ENCODE measurements at regions not wholly inside any gene's neighbourhood (a gene's known extent, or its start where the extent isn't known, plus 50 kb on each side); places are given as distances from the start of the nearest gene placed in this dataset.

GRCh38 chr1:38533772-38534472 is 325.6 kb downstream of the RRAGC start:
- Histone ChIP-seq H3K4me1 (no peaks in the 10 kb centered on the region), H3K36me3 (no peaks in the 10 kb centered on the region), H3K27me3 (no peaks in the 10 kb centered on the region), H3K9me3 (no peaks in the 10 kb centered on the region), H3K27ac (no peak overlapping the region), H3K4me3 (no peak overlapping the region)
- TF ChIP-seq POLR2A (IDR thresholded peaks at IDR 0.05) = no peak
- TF ChIP-seq, protein P1, sequence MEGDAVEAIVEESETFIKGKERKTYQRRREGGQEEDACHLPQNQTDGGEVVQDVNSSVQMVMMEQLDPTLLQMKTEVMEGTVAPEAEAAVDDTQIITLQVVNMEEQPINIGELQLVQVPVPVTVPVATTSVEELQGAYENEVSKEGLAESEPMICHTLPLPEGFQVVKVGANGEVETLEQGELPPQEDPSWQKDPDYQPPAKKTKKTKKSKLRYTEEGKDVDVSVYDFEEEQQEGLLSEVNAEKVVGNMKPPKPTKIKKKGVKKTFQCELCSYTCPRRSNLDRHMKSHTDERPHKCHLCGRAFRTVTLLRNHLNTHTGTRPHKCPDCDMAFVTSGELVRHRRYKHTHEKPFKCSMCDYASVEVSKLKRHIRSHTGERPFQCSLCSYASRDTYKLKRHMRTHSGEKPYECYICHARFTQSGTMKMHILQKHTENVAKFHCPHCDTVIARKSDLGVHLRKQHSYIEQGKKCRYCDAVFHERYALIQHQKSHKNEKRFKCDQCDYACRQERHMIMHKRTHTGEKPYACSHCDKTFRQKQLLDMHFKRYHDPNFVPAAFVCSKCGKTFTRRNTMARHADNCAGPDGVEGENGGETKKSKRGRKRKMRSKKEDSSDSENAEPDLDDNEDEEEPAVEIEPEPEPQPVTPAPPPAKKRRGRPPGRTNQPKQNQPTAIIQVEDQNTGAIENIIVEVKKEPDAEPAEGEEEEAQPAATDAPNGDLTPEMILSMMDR (IDR thresholded peaks at IDR 0.05) = no peak
- TF ChIP-seq POLR2AphosphoS5 (IDR thresholded peaks at IDR 0.05; ENCODE audit: insufficient read depth in 1 of 2, low read depth in 1 of 2) = no peak
- no peak for DNase-seq (ENCODE audit: extremely low spot score in 2 of 2)
- intact Hi-C loops (cut with DNase I) = no loop called here

DNA sequence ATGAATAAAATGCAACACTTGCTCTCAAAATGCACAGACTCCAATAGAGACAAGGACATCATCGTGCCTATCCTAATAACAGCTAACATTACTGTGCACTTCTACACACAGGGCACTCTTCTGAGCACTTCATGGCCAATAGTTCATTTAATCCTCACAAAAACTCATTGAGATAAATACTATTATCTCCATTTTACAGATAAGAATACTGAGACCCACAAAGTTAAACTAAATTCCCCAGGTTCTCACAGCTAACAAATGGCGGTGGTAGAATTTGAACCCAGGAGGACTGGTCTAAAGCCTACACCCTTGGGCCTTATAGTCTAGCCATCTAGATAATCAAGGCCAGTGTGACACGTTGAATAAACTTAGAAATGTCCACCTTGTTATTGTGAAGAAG is 328.6 kb downstream of the RRAGC start:
- intact Hi-C loops (cut with DNase I) = no loop called here

GRCh38 chr1:38529946-38530345 is 329.6 kb downstream of the RRAGC start:
- peaks cover 9% of the 10 kb centered on the region for H3K4me1 ChIP-seq
- TF ChIP-seq POLR2AphosphoS5 (IDR thresholded peaks at IDR 0.05; ENCODE audit: insufficient read depth in 1 of 2, low read depth in 1 of 2) (no peak), POLR2A (IDR thresholded peaks at IDR 0.05) (no peak)
- TF ChIP-seq, protein P1 (IDR thresholded peaks at IDR 0.05) = no peak

More for the DNA sequence above, 328.6 kb downstream of the RRAGC start:
- no peak for DNase-seq (ENCODE audit: extremely low spot score in 2 of 2)
- TF ChIP-seq POLR2AphosphoS5 (IDR thresholded peaks at IDR 0.05; ENCODE audit: insufficient read depth in 1 of 2, low read depth in 1 of 2) (no peak), POLR2A (IDR thresholded peaks at IDR 0.05) (no peak)
- TF ChIP-seq, protein P1 (IDR thresholded peaks at IDR 0.05) = no peak
- Histone ChIP-seq H3K4me1 (peaks cover 9% of the 10 kb centered on the region), H3K9me3 (no peaks in the 10 kb centered on the region), H3K27me3 (no peaks in the 10 kb centered on the region), H3K36me3 (no peaks in the 10 kb centered on the region), H3K27ac (no peak overlapping the region), H3K4me3 (no peak overlapping the region)

GRCh38 chr1:38529391-38529790 is 330.2 kb downstream of the RRAGC start:
- no peaks in the 10 kb centered on the region for H3K36me3 ChIP-seq
- H3K9me3 ChIP-seq = no peaks in the 10 kb centered on the region
- DNase-seq (ENCODE audit: extremely low spot score in 2 of 2) = no peak
- H3K4me3 ChIP-seq = no peak overlapping the region
- intact Hi-C loops (cut with DNase I) = no loop called here
- TF ChIP-seq POLR2AphosphoS5 (IDR thresholded peaks at IDR 0.05; ENCODE audit: insufficient read depth in 1 of 2, low read depth in 1 of 2) = no peak
- TF ChIP-seq POLR2A (IDR thresholded peaks at IDR 0.05) = no peak
- TF ChIP-seq, protein P1 (IDR thresholded peaks at IDR 0.05) = no peak
- peaks cover 9% of the 10 kb centered on the region for H3K4me1 ChIP-seq
- H3K27me3 ChIP-seq = no peaks in the 10 kb centered on the region
- H3K27ac ChIP-seq = no peak overlapping the region

More at GRCh38 chr1:38529946-38530345, 329.6 kb downstream of the RRAGC start:
- Histone ChIP-seq H3K9me3 (no peaks in the 10 kb centered on the region), H3K4me3 (no peak overlapping the region), H3K27ac (no peak overlapping the region), H3K27me3 (no peaks in the 10 kb centered on the region), H3K36me3 (no peaks in the 10 kb centered on the region)
- DNase-seq (ENCODE audit: extremely low spot score in 2 of 2) = no peak
- intact Hi-C loops (cut with DNase I) = no loop called here

DNA sequence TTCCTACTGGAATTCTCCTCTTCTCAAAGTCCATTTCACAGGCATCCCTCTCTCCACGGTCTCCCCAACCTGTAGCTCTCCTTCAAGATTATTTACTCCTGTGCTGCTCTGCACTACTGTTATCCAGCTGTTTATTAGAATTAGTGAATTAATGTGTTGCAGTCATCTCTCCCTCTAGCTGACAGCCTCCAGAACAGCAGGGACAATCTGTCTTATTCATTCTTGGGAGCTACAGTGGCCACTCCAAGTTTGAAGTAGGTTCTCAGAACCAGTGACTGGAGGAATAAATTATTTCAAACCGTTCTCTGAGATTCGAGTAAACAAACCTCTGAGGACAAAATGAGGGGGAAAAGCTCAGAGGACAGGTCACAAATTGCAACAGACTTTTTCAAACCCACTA is 330.9 kb downstream of the RRAGC start:
- no peak for DNase-seq (ENCODE audit: extremely low spot score in 2 of 2)
- H3K9me3 ChIP-seq = no peaks in the 10 kb centered on the region
- intact Hi-C loops (cut with DNase I) = no loop called here

More for the DNA sequence above, 330.9 kb downstream of the RRAGC start:
- TF ChIP-seq, protein P1 (IDR thresholded peaks at IDR 0.05) = no peak
- TF ChIP-seq POLR2AphosphoS5 (IDR thresholded peaks at IDR 0.05; ENCODE audit: insufficient read depth in 1 of 2, low read depth in 1 of 2) = no peak
- no peak for TF ChIP-seq POLR2A (IDR thresholded peaks at IDR 0.05)
- no peaks in the 10 kb centered on the region for H3K27me3 ChIP-seq
- H3K4me1 ChIP-seq = peaks cover 9% of the 10 kb centered on the region
- H3K36me3 ChIP-seq = no peaks in the 10 kb centered on the region
- H3K4me3 ChIP-seq = no peak overlapping the region
- no peak overlapping the region for H3K27ac ChIP-seq

All from vagina (tissue), 2 donors.